ENCODE measurements at regions not wholly inside any gene's neighbourhood (a gene's known extent, or its start where the extent isn't known, plus 50 kb on each side); places are given as distances from the start of the nearest gene placed in this dataset.

- no peak overlapping the region for H2AFZ ChIP-seq (ENCODE audit: low read length)
- H3K4me2 ChIP-seq (ENCODE audit: extremely low read depth, insufficient read depth, low read length) = no peak overlapping the region
- no peak overlapping the region for H3K9ac ChIP-seq (ENCODE audit: insufficient read depth, low read length)
- H3K9me3 ChIP-seq (ENCODE audit: control insufficient read depth, insufficient read depth, low read depth, low read length) = no peaks in the 10 kb centered on the region
- TF ChIP-seq EZH2 (IDR thresholded peaks at IDR 0.05; ENCODE audit: low read length, missing control alignments) = no peak
- no peak for TF ChIP-seq CTCF (conservative IDR thresholded peaks at IDR 0.05 in 1 of 2, IDR thresholded peaks at IDR 0.05 in 1 of 2; ENCODE audit: low read depth in 1 of 2, low read length in 2 of 2)
- H3K27ac ChIP-seq (ENCODE audit: insufficient read depth, low read length) = no peak overlapping the region
- H4K20me1 ChIP-seq (ENCODE audit: control insufficient read depth, extremely low read depth, insufficient read depth, low read length) = no peaks in the 10 kb centered on the region
- H3K4me1 ChIP-seq (ENCODE audit: control insufficient read depth, extremely low read depth, insufficient read depth, low read length) = no peaks in the 10 kb centered on the region
- DNase-seq (ENCODE audit: low read depth in 2 of 2) = no peak
- H3K4me3 ChIP-seq (replicated peaks in 1 of 4; ENCODE audit: control extremely low read depth in 1 of 4, insufficient read depth in 1 of 4, low read depth in 3 of 4, low read length in 4 of 4) = no peak overlapping the region
- no peaks in the 10 kb centered on the region for H3K27me3 ChIP-seq (ENCODE audit: control insufficient read depth, insufficient read depth, low read length)
- no peaks in the 10 kb centered on the region for H3K36me3 ChIP-seq (ENCODE audit: control insufficient read depth, insufficient read depth, low read length)
- no peaks in the 10 kb centered on the region for H3K79me2 ChIP-seq (ENCODE audit: control insufficient read depth, insufficient read depth, low read length)
These were observed 146.0 kb upstream of the C14orf180 start for GRCh38 chr14:104433401-104434213.

- no peaks in the 10 kb centered on the region for H3K9me3 ChIP-seq (ENCODE audit: control insufficient read depth, insufficient read depth, low read depth, low read length)
- no peak overlapping the region for H3K4me3 ChIP-seq (replicated peaks in 1 of 4; ENCODE audit: control extremely low read depth in 1 of 4, insufficient read depth in 1 of 4, low read depth in 3 of 4, low read length in 4 of 4)
- H3K27me3 ChIP-seq (ENCODE audit: control insufficient read depth, insufficient read depth, low read length) = no peaks in the 10 kb centered on the region
- H4K20me1 ChIP-seq (ENCODE audit: control insufficient read depth, extremely low read depth, insufficient read depth, low read length) = no peaks in the 10 kb centered on the region
- H3K9ac ChIP-seq (ENCODE audit: insufficient read depth, low read length) = no peak overlapping the region
- no peak overlapping the region for H3K27ac ChIP-seq (ENCODE audit: insufficient read depth, low read length)
- H3K4me2 ChIP-seq (ENCODE audit: extremely low read depth, insufficient read depth, low read length) = no peak overlapping the region
- no peaks in the 10 kb centered on the region for H3K4me1 ChIP-seq (ENCODE audit: control insufficient read depth, extremely low read depth, insufficient read depth, low read length)
- TF ChIP-seq EZH2 (IDR thresholded peaks at IDR 0.05; ENCODE audit: low read length, missing control alignments) (no peak), CTCF (conservative IDR thresholded peaks at IDR 0.05 in 1 of 2, IDR thresholded peaks at IDR 0.05 in 1 of 2; ENCODE audit: low read depth in 1 of 2, low read length in 2 of 2) (no peak)
- no peaks in the 10 kb centered on the region for H3K79me2 ChIP-seq (ENCODE audit: control insufficient read depth, insufficient read depth, low read length)
- H3K36me3 ChIP-seq (ENCODE audit: control insufficient read depth, insufficient read depth, low read length) = no peaks in the 10 kb centered on the region
- no peak for DNase-seq (ENCODE audit: low read depth in 2 of 2)
- no peak overlapping the region for H2AFZ ChIP-seq (ENCODE audit: low read length)
These were observed 145.1 kb upstream of the C14orf180 start for GRCh38 chr14:104434214-104435076.
